H1 (cell line): ENCODE measurements at regions not wholly inside any gene's neighbourhood (a gene's known extent, or its start where the extent isn't known, plus 50 kb on each side); places are given as distances from the start of the nearest gene placed in this dataset.

ENCODE experiments used
- CTCF ChIP-seq, 3 experiments: IDR thresholded peaks; 1 replicate in 2 of 3; 2 replicates in 1 of 3; pipeline versions ENCODE4 v1.5.1 to v1.6.1; 2011; ENCODE audit warnings: low read length in 3 of 3, mild to moderate bottlenecking in 3 of 3, inconsistent platforms in 2 of 3, low read depth in 1 of 3, moderate library complexity in 1 of 3; ENCODE audit not compliant: insufficient read depth in 1 of 3; ENCODE audit errors: control extremely low read depth in 1 of 3
- EZH2 ChIP-seq: fragments of 200-600 bp; sonication (generic); IDR thresholded peaks from 2 replicates; pipeline ENCODE4 v1.7.1; 2012; ENCODE audit warnings: low read depth, mild to moderate bottlenecking, moderate library complexity, low read length, inconsistent platforms; ENCODE audit not compliant: severe bottlenecking
- GTF2F1 ChIP-seq: IDR thresholded peaks from 2 replicates; pipeline ENCODE4 v1.6.1; 2012; ENCODE audit warnings: low read depth, low read length, improper control_type of control experiment, borderline replicate concordance
- HDAC6 ChIP-seq: IDR thresholded peaks from one replicate; pipeline ENCODE4 v1.7.1; 2012; ENCODE audit warnings: low read depth, mild to moderate bottlenecking, inconsistent platforms, low read length, moderate library complexity
- NRF1 ChIP-seq: IDR thresholded peaks from 2 replicates; pipeline ENCODE4 v1.6.1; 2011; ENCODE audit warnings: mild to moderate bottlenecking, low read depth, low read length, improper control_type of control experiment
- TAF1 ChIP-seq: IDR thresholded peaks from 2 replicates; pipeline ENCODE4 v1.6.1; 2011; ENCODE audit warnings: mild to moderate bottlenecking, low read depth, low read length
- USF2 ChIP-seq: IDR thresholded peaks from 2 replicates; pipeline ENCODE4 v1.6.1; 2011; ENCODE audit warnings: low read length, improper control_type of control experiment

GRCh38 chr4:43778187-43778915 lies 670.3 kb downstream of the KCTD8 start:
- TF ChIP-seq CTCF (IDR thresholded peaks at IDR 0.05; ENCODE audit: control extremely low read depth in 1 of 3, insufficient read depth in 1 of 3, low read depth in 1 of 3, low read length in 3 of 3), result no peak
- no peak for TF ChIP-seq HDAC6
- no peak for TF ChIP-seq EZH2
- TF ChIP-seq TAF1, result no peak
- TF ChIP-seq NRF1, result no peak
- no peak for TF ChIP-seq GTF2F1
- TF ChIP-seq USF2, result no peak
